22Rv1 (cell line): ENCODE measurements at regions not wholly inside any gene's neighbourhood (a gene's known extent, or its start where the extent isn't known, plus 50 kb on each side); places are given as distances from the start of the nearest gene placed in this dataset.

Experiments used
- ZFX ChIP-seq: fragments of 450-650 bp; IDR thresholded peaks from 2 replicates; pipeline ENCODE4 v1.6.1; 2017; ENCODE audit warnings: antibody characterized with exemption, borderline replicate concordance
- TF ChIP-seq, protein P1 (sequence below): fragments of 450-650 bp; IDR thresholded peaks from 2 replicates; pipeline ENCODE4 v1.5.1; 2017; ENCODE audit warnings: mild to moderate bottlenecking

DNA sequence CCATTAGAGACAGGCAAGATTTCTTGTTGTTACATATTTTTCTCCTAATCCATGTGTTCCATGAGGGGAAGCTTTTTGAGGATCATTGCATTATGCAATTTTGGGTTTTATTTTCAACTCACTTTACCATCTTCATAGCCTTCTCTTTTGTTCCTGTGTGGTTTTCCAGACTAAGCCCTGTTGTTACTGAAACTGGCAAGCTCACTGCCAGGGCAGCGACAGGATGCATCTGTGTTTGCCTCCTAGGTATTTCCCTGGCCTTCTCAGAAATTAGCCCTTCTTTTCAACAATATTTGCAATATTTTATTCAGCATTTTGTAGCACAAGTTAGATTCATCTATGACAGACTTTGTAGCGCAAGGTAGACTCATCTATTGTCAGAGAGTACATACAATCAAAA is 134.2 kb upstream of the CYYR1 start:
- TF ChIP-seq, protein P1, sequence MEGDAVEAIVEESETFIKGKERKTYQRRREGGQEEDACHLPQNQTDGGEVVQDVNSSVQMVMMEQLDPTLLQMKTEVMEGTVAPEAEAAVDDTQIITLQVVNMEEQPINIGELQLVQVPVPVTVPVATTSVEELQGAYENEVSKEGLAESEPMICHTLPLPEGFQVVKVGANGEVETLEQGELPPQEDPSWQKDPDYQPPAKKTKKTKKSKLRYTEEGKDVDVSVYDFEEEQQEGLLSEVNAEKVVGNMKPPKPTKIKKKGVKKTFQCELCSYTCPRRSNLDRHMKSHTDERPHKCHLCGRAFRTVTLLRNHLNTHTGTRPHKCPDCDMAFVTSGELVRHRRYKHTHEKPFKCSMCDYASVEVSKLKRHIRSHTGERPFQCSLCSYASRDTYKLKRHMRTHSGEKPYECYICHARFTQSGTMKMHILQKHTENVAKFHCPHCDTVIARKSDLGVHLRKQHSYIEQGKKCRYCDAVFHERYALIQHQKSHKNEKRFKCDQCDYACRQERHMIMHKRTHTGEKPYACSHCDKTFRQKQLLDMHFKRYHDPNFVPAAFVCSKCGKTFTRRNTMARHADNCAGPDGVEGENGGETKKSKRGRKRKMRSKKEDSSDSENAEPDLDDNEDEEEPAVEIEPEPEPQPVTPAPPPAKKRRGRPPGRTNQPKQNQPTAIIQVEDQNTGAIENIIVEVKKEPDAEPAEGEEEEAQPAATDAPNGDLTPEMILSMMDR = no peak
- TF ChIP-seq ZFX = no peak
